DOHH2 (cell line): ENCODE measurements at regions not wholly inside any gene's neighbourhood (a gene's known extent, or its start where the extent isn't known, plus 50 kb on each side); places are given as distances from the start of the nearest gene placed in this dataset.

ENCODE experiments used
- H3F3A ChIP-seq: fragments of 200-600 bp; sonication (generic), shearing (Covaris generic); 2 replicates; pipeline ENCODE4 v1.6.0; 2016; ENCODE audit warnings: antibody characterized with exemption, mild to moderate bottlenecking; ENCODE audit not compliant: control insufficient read depth, insufficient read depth
- H3K27ac ChIP-seq: fragments of 200-600 bp; sonication (generic); 2 replicates; pipeline ENCODE4 v1.5.1; 2014; ENCODE audit warnings: low read depth, mild to moderate bottlenecking, low read length, moderate library complexity
- H3K27me3 ChIP-seq: fragments of 200-600 bp; sonication (generic); 2 replicates; pipeline ENCODE4 v1.6.1; 2014; ENCODE audit warnings: mild to moderate bottlenecking, low read length, mixed read lengths; ENCODE audit not compliant: control insufficient read depth
- H3K36me3 ChIP-seq: fragments of 200-600 bp; sonication (generic); 2 replicates; pipeline ENCODE4 v1.6.1; 2014; ENCODE audit warnings: mild to moderate bottlenecking, low read length, moderate library complexity, mixed read lengths; ENCODE audit not compliant: control insufficient read depth
- H3K4me1 ChIP-seq: fragments of 200-600 bp; sonication (generic); 2 replicates; pipeline ENCODE4 v1.6.1; 2014; ENCODE audit warnings: mild to moderate bottlenecking, low read length, mixed read lengths; ENCODE audit not compliant: control insufficient read depth
- H3K4me2 ChIP-seq: fragments of 200-600 bp; sonication (generic); 2 replicates; pipeline ENCODE4 v1.6.0; 2014; ENCODE audit warnings: mild to moderate bottlenecking, low read length, moderate library complexity
- H3K4me3 ChIP-seq: fragments of 200-600 bp; sonication (generic); 2 replicates; pipeline ENCODE4 v1.5.1; 2014; ENCODE audit warnings: mild to moderate bottlenecking, low read length, mixed read lengths
- H3K79me2 ChIP-seq: fragments of 200-600 bp; sonication (generic); 2 replicates; pipeline ENCODE4 v1.6.1; 2014; ENCODE audit warnings: mild to moderate bottlenecking, low read length, mixed read lengths; ENCODE audit not compliant: control insufficient read depth
- H3K9me2 ChIP-seq: fragments of 200-600 bp; sonication (generic); replicated peaks from 2 replicates; pipeline ENCODE4 v1.6.1; 2014; ENCODE audit warnings: mild to moderate bottlenecking, low read length, mixed read lengths; ENCODE audit not compliant: control insufficient read depth
- H3K9me3 ChIP-seq: fragments of 200-600 bp; sonication (generic); 2 replicates; pipeline ENCODE4 v1.6.1; 2014; ENCODE audit warnings: antibody characterized with exemption, low read length, mixed read lengths; ENCODE audit not compliant: control insufficient read depth, insufficient read depth
- H4K20me1 ChIP-seq: fragments of 200-600 bp; sonication (generic); 2 replicates; pipeline ENCODE4 v1.6.0; 2014; ENCODE audit warnings: low read depth, mild to moderate bottlenecking, antibody characterized with exemption, low read length, moderate library complexity; ENCODE audit not compliant: control insufficient read depth, insufficient read depth
- CTCF ChIP-seq: fragments of 200-600 bp; sonication (generic); IDR thresholded peaks from one replicate; pipeline ENCODE4 v1.5.1; 2014; ENCODE audit warnings: antibody characterized with exemption, mild to moderate bottlenecking, low read depth, low read length; ENCODE audit not compliant: poor library complexity, severe bottlenecking
- EZH2phosphoT487 ChIP-seq: fragments of 200-600 bp; sonication (generic); IDR thresholded peaks from 2 replicates; pipeline ENCODE4 v1.6.1; 2017; ENCODE audit warnings: borderline replicate concordance, mild to moderate bottlenecking, antibody characterized with exemption, low read length, moderate library complexity, mixed read lengths

DNA sequence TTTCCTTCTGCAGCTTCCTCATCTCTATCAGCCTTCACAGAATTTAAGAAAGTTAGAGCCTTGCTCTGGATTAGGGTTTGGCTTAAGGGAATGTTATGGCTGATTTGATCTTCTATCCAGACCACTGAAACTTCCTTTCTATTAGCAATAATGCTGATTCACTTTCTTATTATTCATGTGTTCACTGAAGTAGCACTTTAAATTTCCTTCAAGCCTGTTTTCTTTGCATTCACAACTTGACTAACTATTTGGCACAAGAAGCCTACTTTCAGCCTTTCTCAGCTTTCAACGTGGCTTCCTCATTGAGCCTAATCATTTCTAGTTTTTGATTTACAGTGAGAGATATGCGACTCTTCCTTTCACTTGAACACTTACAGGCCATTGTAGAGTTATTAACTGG, 528.5 kb downstream of the PLPP3 start:
- H3K4me1 ChIP-seq, result no peaks in the 10 kb centered on the region
- no peaks in the 10 kb centered on the region for H3K79me2 ChIP-seq
- H3K36me3 ChIP-seq, result no peaks in the 10 kb centered on the region
- H3K9me3 ChIP-seq, result no peaks in the 10 kb centered on the region
- H4K20me1 ChIP-seq, result no peaks in the 10 kb centered on the region
- no peak overlapping the region for H3K4me3 ChIP-seq
- no peaks in the 10 kb centered on the region for H3K27me3 ChIP-seq
- no peak overlapping the region for H3K27ac ChIP-seq
- H3K4me2 ChIP-seq, result no peak overlapping the region
- TF ChIP-seq CTCF (no peak), EZH2phosphoT487 (no peak)
- no peaks in the 10 kb centered on the region for H3K9me2 ChIP-seq
- H3F3A ChIP-seq, result no peaks in the 10 kb centered on the region

DNA sequence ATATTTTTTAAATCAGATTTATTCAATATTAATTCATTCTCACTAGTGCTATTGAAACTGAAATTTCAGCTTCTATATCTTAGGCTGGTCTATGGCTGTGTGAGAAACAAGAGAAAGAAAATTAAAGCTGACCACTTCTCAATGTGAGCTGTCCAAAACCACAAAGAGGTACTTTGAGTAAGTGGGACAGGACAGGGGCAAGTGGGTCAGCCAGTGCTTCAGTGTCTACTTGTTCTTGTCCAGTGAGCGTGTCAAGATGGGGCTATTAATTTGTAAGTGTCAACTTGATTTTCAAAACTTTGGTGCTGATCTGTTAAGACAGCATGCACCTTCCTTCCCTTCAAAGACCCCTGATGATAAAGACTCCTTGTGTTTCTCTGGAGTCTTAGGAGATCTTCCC, 533.9 kb downstream of the PLPP3 start:
- Histone ChIP-seq H3K27ac (no peak overlapping the region), H3K4me2 (no peak overlapping the region), H3K36me3 (no peaks in the 10 kb centered on the region), H4K20me1 (no peaks in the 10 kb centered on the region), H3K4me3 (no peak overlapping the region), H3K9me3 (no peaks in the 10 kb centered on the region), H3K9me2 (no peaks in the 10 kb centered on the region), H3K27me3 (no peaks in the 10 kb centered on the region), H3K79me2 (no peaks in the 10 kb centered on the region), H3F3A (no peaks in the 10 kb centered on the region), H3K4me1 (no peaks in the 10 kb centered on the region)
- TF ChIP-seq EZH2phosphoT487, result no peak
- no peak for TF ChIP-seq CTCF

GRCh38 chr1:56045062-56045461, 534.3 kb downstream of the PLPP3 start:
- Histone ChIP-seq H3F3A (no peaks in the 10 kb centered on the region), H3K27ac (no peak overlapping the region), H3K79me2 (no peaks in the 10 kb centered on the region), H4K20me1 (no peaks in the 10 kb centered on the region), H3K36me3 (no peaks in the 10 kb centered on the region), H3K4me1 (no peaks in the 10 kb centered on the region), H3K27me3 (no peaks in the 10 kb centered on the region), H3K4me3 (no peak overlapping the region), H3K9me2 (no peaks in the 10 kb centered on the region), H3K4me2 (no peak overlapping the region), H3K9me3 (no peaks in the 10 kb centered on the region)
- no peak for TF ChIP-seq EZH2phosphoT487
- TF ChIP-seq CTCF, result no peak

DNA sequence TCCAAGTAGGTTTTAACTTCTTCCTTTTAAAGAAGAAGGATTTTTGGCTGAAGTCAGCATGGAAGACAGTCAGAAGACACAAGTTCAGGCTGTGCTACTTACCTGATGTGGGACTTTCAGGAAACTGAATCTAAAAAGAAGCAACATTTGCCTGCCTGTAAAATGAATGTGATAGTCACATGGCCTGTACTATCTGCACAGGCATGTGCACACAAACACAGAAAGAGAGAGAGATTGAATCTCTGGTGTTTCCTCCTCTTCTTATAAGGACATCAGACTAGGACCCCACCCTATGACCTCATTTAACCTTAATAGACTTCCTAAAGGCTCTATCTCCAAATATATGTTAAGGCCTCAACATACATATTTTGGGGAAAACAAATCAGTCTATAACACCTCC, 542.9 kb downstream of the PLPP3 start:
- no peaks in the 10 kb centered on the region for H3F3A ChIP-seq
- no peaks in the 10 kb centered on the region for H3K79me2 ChIP-seq
- H3K4me2 ChIP-seq, result no peak overlapping the region
- TF ChIP-seq EZH2phosphoT487 (no peak), CTCF (no peak)
- H3K9me3 ChIP-seq, result no peaks in the 10 kb centered on the region
- H3K4me3 ChIP-seq, result no peak overlapping the region
- no peaks in the 10 kb centered on the region for H3K9me2 ChIP-seq
- H3K4me1 ChIP-seq, result no peaks in the 10 kb centered on the region
- no peaks in the 10 kb centered on the region for H3K27me3 ChIP-seq
- H4K20me1 ChIP-seq, result no peaks in the 10 kb centered on the region
- H3K36me3 ChIP-seq, result no peaks in the 10 kb centered on the region
- no peak overlapping the region for H3K27ac ChIP-seq
